SJCRH30 (cell line): ENCODE measurements at regions not wholly inside any gene's neighbourhood (a gene's known extent, or its start where the extent isn't known, plus 50 kb on each side); places are given as distances from the start of the nearest gene placed in this dataset.

Source experiments
- DNase-seq, 2 experiments: peaks; one replicate each; pipeline ENCODE4 v3.0.0-alpha.2; 2015 to 2020
- H3K27ac ChIP-seq: fragments of 250-450 bp; sonication (Bioruptor Pico); 2 replicates; pipeline ENCODE4 v1.5.1; 2020; ENCODE audit warnings: mild to moderate bottlenecking, moderate library complexity
- H3K27me3 ChIP-seq: fragments of 250-450 bp; sonication (Bioruptor Pico); 2 replicates; pipeline ENCODE4 v1.5.1; 2020; ENCODE audit warnings: mild to moderate bottlenecking, moderate library complexity
- H3K36me3 ChIP-seq: fragments of 250-450 bp; sonication (Bioruptor Pico); 2 replicates; pipeline ENCODE4 v1.5.1; 2020; ENCODE audit warnings: mild to moderate bottlenecking, moderate library complexity
- H3K4me1 ChIP-seq: fragments of 250-450 bp; sonication (Bioruptor Pico); 2 replicates; pipeline ENCODE4 v1.5.1; 2020; ENCODE audit warnings: mild to moderate bottlenecking, moderate library complexity
- H3K4me3 ChIP-seq: fragments of 250-450 bp; sonication (Bioruptor Pico); 2 replicates; pipeline ENCODE4 v1.5.1; 2020; ENCODE audit warnings: mild to moderate bottlenecking, moderate library complexity
- H3K9me3 ChIP-seq: fragments of 250-450 bp; sonication (Bioruptor Pico); replicated peaks from 2 replicates; pipeline ENCODE4 v1.5.1; 2020; ENCODE audit warnings: mild to moderate bottlenecking, moderate library complexity

GRCh38 chr4:159430896-159431295 lies 328.0 kb downstream of the RAPGEF2 start:
- H3K4me1 ChIP-seq, result no peaks in the 10 kb centered on the region
- H3K27me3 ChIP-seq, result no peaks in the 10 kb centered on the region
- no peak overlapping the region for H3K4me3 ChIP-seq
- DNase-seq, result no peak
- H3K36me3 ChIP-seq, result no peaks in the 10 kb centered on the region
- no peak overlapping the region for H3K27ac ChIP-seq
- H3K9me3 ChIP-seq, result no peaks in the 10 kb centered on the region

DNA sequence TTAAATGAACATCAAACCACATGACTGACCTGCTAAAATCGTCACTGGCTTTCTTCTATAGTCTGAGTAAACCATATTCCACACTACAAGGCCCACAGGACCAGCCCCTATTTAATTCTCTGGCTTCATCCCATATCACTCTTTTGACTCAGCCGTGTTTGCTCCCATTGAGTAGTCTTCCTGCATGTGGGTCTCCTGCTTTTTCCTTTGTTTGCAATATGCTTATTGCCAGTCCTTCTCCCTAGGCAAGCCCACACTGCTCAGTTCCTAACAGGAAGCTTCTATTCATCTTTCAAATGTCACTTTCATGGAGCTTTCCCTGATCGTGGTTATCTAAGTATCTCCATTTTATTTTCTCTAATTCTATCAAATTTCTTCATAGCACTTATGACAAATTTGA lies 329.6 kb downstream of the RAPGEF2 start:
- Histone ChIP-seq H3K36me3 (no peaks in the 10 kb centered on the region), H3K27ac (no peak overlapping the region), H3K9me3 (no peaks in the 10 kb centered on the region), H3K27me3 (no peaks in the 10 kb centered on the region), H3K4me3 (no peak overlapping the region), H3K4me1 (0 out of 2 replicates have a peak, but pooled peaks cover 4% of the 10 kb centered on the region)
- DNase-seq, result no peak

GRCh38 chr4:159433337-159433736 lies 330.5 kb downstream of the RAPGEF2 start:
- Histone ChIP-seq H3K4me3 (no peak overlapping the region), H3K4me1 (0 out of 2 replicates have a peak, but pooled peaks cover 4% of the 10 kb centered on the region), H3K27ac (no peak overlapping the region), H3K9me3 (no peaks in the 10 kb centered on the region), H3K36me3 (no peaks in the 10 kb centered on the region), H3K27me3 (no peaks in the 10 kb centered on the region)
- no peak for DNase-seq

DNA sequence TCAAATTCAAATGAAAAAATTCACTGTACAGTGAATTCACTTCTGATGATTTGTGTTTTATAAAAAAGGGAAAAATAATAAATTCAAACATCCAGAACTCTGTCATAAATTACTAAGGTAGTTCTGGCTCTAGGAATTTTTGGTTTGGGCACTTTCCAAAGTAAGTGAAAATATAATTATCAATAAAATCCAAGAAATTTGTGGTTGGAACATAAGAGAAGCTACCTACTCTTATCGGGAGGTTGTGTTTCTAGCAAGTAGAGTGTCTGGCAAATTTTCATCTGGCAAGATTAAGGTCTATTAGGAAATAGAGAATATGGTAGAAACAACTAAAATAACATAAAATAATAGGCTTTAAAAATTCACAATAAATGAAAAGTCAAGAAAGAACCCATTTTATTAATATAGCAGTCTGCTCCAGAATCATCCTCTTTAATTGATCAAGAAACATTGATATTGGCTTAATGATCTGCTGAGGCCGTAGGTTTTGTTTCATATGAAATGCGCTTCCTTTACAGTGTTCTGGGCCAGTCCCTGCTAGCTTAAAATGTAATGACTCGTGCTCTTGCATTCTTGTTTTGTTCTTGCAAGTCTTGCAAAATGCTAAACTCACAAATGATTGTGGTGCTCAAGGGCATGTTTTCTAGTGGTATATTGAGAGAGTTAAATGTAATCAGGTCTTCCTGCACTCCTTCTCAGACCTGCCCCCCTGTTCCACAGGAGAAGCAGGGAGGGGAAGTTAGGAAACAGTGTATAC lies 331.4 kb downstream of the RAPGEF2 start:
- no peak overlapping the region for H3K27ac ChIP-seq
- no peak for DNase-seq
- H3K9me3 ChIP-seq, result no peaks in the 10 kb centered on the region
- H3K36me3 ChIP-seq, result no peaks in the 10 kb centered on the region
- H3K4me1 ChIP-seq, result 0 out of 2 replicates have a peak, but pooled peaks cover 4% of the 10 kb centered on the region
- no peaks in the 10 kb centered on the region for H3K27me3 ChIP-seq
- no peak overlapping the region for H3K4me3 ChIP-seq

DNA sequence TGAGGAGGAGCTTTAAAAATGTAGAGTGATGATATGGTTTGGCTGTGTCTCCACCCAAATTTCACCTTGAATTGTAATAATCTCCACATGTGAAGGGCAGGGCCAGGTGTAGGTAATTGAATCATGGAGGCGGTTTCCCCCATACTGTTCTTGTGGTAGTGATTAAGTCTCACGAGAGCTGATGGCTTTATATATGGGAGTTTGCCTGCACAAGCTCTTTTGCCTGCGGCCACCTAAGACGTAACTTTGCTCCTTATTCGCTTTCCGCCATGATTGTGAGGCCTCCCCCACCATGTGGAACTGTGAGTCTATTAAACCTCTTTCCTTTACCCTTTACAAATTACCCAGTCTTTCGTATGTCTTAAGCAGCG lies 332.0 kb downstream of the RAPGEF2 start:
- no peaks in the 10 kb centered on the region for H3K9me3 ChIP-seq
- H3K36me3 ChIP-seq, result no peaks in the 10 kb centered on the region
- H3K4me1 ChIP-seq, result 0 out of 2 replicates have a peak, but pooled peaks cover 4% of the 10 kb centered on the region
- H3K4me3 ChIP-seq, result no peak overlapping the region
- H3K27ac ChIP-seq, result no peak overlapping the region
- H3K27me3 ChIP-seq, result no peaks in the 10 kb centered on the region
- peak in 1 of 2 experiments; percentile 13 for DNase-seq

DNA sequence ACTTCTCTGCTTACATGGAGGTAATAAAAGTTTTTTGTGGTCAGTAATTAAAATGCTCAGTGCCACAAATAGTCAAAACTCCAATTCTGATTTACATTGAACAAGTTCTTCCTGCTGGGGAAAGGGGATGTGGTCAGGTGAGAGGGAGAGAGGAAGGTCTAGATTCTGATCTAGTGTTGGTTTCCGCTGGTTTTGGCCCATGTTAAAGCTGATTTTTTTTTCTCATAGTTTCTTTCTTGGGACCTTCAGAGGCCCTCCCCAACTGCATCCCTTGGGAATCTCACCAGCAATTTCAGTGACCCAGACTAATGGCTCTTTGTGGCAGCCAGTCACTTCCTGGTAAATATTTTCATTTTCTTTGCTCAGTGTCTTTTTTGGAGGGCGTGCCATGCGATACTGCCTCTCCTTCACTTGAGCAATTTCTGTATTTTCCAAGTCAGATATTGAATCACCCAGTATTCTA lies 332.7 kb downstream of the RAPGEF2 start:
- Histone ChIP-seq H3K27me3 (no peaks in the 10 kb centered on the region), H3K36me3 (no peaks in the 10 kb centered on the region), H3K4me1 (0 out of 2 replicates have a peak, but pooled peaks cover 4% of the 10 kb centered on the region), H3K9me3 (no peaks in the 10 kb centered on the region), H3K4me3 (no peak overlapping the region), H3K27ac (no peak overlapping the region)
- DNase-seq, result no peak

- H3K36me3 ChIP-seq, result no peaks in the 10 kb centered on the region
- no peak overlapping the region for H3K4me3 ChIP-seq
- no peaks in the 10 kb centered on the region for H3K27me3 ChIP-seq
- no peaks in the 10 kb centered on the region for H3K4me1 ChIP-seq
- H3K9me3 ChIP-seq, result no peaks in the 10 kb centered on the region
- no peak for DNase-seq
- H3K27ac ChIP-seq, result no peak overlapping the region
Observed at GRCh38 chr4:159443975-159444374, 341.1 kb downstream of the RAPGEF2 start.

- Histone ChIP-seq H3K27me3 (no peaks in the 10 kb centered on the region), H3K4me1 (no peaks in the 10 kb centered on the region), H3K27ac (no peak overlapping the region), H3K4me3 (no peak overlapping the region), H3K9me3 (no peaks in the 10 kb centered on the region), H3K36me3 (no peaks in the 10 kb centered on the region)
- no peak for DNase-seq
Observed at GRCh38 chr4:159444678-159445077, 341.8 kb downstream of the RAPGEF2 start.

DNA sequence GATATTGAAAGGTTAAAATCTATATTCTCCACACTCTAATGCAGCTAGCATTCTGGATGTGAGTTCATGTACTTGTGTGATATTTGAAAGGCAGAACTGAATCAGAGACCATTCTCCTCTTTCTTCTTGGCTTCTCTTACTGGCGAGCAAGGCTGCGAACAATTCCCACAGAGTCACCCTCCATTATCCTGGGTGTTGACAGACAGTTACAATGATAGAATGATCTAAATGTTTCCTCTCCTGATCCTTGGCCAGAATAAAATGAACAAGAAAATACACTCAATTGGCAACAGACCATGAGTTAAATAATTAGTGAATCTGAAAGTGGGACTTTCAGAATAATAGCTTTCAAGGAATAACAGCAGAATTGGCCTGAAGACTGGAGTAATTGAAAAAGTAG lies 342.8 kb downstream of the RAPGEF2 start:
- no peak overlapping the region for H3K27ac ChIP-seq
- H3K4me1 ChIP-seq, result no peaks in the 10 kb centered on the region
- DNase-seq, result no peak
- H3K27me3 ChIP-seq, result no peaks in the 10 kb centered on the region
- H3K36me3 ChIP-seq, result no peaks in the 10 kb centered on the region
- H3K9me3 ChIP-seq, result no peaks in the 10 kb centered on the region
- H3K4me3 ChIP-seq, result no peak overlapping the region

- no peaks in the 10 kb centered on the region for H3K27me3 ChIP-seq
- DNase-seq, result peak; percentile 14 to 65
- H3K4me3 ChIP-seq, result no peak overlapping the region
- H3K27ac ChIP-seq, result no peak overlapping the region
- no peaks in the 10 kb centered on the region for H3K9me3 ChIP-seq
- H3K4me1 ChIP-seq, result no peaks in the 10 kb centered on the region
- H3K36me3 ChIP-seq, result no peaks in the 10 kb centered on the region
Observed at GRCh38 chr4:159446266-159446976, 343.5 kb downstream of the RAPGEF2 start.

GRCh38 chr4:159447296-159447695 lies 344.4 kb downstream of the RAPGEF2 start:
- Histone ChIP-seq H3K4me3 (no peak overlapping the region), H3K4me1 (no peaks in the 10 kb centered on the region), H3K36me3 (no peaks in the 10 kb centered on the region), H3K27ac (no peak overlapping the region), H3K9me3 (no peaks in the 10 kb centered on the region), H3K27me3 (no peaks in the 10 kb centered on the region)
- no peak for DNase-seq

DNA sequence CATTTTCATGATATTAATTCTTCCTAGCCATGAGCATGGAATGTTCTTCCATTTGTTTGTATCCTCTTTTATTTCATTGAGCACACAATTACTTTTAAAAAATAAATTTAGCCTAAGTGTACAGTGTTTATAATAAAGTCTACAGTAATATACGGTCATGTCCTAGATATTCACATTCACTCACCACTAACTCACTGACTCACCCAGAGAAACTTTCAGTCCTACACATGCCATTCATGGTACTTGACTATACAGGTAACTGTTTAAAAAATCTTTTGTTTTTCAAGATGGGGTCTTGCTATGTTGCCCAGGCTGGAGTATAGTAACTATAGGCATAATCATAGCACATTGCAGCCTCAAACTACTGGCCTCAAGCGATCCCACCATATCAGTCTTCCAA lies 348.1 kb downstream of the RAPGEF2 start:
- Histone ChIP-seq H3K27ac (no peak overlapping the region), H3K36me3 (no peaks in the 10 kb centered on the region), H3K4me3 (no peak overlapping the region), H3K9me3 (no peaks in the 10 kb centered on the region), H3K4me1 (no peaks in the 10 kb centered on the region), H3K27me3 (no peaks in the 10 kb centered on the region)
- DNase-seq, result no peak

DNA sequence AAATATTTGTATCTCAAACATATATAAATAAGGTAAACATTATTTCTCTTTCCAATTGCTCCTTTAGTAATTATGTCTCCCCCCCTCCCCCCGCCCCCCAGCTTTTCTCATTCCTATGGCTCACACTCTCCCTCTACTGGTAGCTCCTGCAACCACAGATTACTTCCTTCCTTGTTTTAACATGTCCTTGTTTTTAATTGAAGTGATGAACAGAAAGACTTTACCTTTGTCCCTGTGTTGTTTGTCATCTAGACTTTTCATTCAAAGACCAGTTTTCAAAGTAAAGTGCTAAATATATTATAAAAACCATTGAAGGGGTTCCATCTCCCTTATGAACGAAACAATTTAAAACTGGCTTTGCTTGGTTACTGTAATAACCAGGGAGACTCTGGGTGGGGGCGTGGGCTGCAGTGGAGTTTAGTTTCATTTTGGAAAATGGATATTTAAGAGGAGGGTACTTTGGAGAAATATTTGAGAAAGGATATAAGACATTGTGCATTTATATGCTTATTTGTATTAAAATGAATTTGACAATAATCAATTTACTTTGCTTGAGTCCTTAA lies 352.9 kb downstream of the RAPGEF2 start:
- Histone ChIP-seq H3K27me3 (no peaks in the 10 kb centered on the region), H3K36me3 (no peaks in the 10 kb centered on the region), H3K9me3 (no peaks in the 10 kb centered on the region), H3K4me1 (no peaks in the 10 kb centered on the region), H3K4me3 (no peak overlapping the region; the same call in 1 of the 2 replicates), H3K27ac (no peak overlapping the region)
- DNase-seq, result peak; percentile 9 to 59

DNA sequence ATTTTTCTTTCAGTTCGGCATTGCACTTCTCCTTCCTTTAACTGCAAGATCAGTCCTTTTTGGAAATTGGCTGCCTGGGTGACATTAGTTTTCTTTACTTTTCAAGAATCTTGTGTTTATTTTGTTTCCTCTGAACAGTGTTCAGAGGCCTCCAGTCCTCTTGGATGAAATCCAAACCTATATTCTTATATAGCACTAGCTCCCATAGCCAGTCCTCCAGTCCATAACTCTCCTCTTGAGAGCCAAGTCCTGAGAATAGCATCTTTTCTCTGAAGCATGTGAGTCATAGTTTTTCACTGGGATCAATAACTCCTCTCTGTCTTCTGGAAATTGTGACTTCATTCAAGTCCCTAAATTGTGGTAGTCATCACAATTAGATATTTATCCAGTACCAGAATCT lies 357.5 kb downstream of the RAPGEF2 start:
- no peak for DNase-seq
- Histone ChIP-seq H3K27ac (no peak overlapping the region), H3K27me3 (no peaks in the 10 kb centered on the region), H3K4me3 (no peak overlapping the region), H3K4me1 (no peaks in the 10 kb centered on the region), H3K9me3 (no peaks in the 10 kb centered on the region), H3K36me3 (no peaks in the 10 kb centered on the region)

DNA sequence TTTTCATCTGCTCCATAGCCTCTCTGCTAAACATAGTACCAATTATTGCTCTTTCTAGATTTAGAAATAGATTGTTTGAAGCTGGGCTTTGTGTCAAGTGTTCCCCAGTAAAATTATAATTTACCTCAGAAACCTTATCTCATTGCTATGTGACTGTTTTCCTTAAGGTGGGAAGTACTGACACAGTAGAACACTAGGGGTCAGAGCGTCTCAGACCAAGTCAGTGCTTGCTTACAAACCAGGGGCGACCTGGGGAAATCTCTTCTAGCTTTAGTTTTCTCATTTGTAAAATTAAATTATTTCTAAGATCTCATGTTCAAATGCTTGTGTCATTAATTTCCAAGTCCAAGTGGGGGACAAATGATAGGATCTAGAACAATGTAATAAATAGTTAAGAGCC lies 360.4 kb downstream of the RAPGEF2 start:
- DNase-seq, result no peak
- no peaks in the 10 kb centered on the region for H3K27me3 ChIP-seq
- no peaks in the 10 kb centered on the region for H3K9me3 ChIP-seq
- H3K36me3 ChIP-seq, result no peaks in the 10 kb centered on the region
- no peak overlapping the region for H3K4me3 ChIP-seq
- H3K27ac ChIP-seq, result no peak overlapping the region
- no peaks in the 10 kb centered on the region for H3K4me1 ChIP-seq
